ENCODE measurements at regions not wholly inside any gene's neighbourhood (a gene's known extent, or its start where the extent isn't known, plus 50 kb on each side); places are given as distances from the start of the nearest gene placed in this dataset.

DNA sequence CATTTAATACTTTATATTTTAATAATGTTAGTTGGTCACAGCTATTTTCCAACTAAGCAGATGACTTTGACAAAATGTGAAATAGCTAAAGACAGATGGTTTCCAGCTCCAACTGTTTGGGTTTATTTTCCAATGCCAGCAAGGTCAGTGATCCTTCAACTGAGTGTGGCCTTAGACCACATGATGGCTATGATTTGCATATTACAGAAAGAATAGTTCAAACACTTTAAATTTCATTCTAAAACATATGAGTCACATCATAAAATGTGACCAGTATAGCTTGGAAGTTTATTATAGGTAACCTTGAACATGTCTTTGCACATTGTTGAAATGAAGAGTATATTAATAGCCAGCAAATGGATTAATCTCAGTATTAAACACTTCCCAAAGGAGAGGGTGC, 454.0 kb upstream of the C1orf87 start:
- TF ChIP-seq POLR2A (IDR thresholded peaks at IDR 0.05): no peak
- TF ChIP-seq, protein P1, sequence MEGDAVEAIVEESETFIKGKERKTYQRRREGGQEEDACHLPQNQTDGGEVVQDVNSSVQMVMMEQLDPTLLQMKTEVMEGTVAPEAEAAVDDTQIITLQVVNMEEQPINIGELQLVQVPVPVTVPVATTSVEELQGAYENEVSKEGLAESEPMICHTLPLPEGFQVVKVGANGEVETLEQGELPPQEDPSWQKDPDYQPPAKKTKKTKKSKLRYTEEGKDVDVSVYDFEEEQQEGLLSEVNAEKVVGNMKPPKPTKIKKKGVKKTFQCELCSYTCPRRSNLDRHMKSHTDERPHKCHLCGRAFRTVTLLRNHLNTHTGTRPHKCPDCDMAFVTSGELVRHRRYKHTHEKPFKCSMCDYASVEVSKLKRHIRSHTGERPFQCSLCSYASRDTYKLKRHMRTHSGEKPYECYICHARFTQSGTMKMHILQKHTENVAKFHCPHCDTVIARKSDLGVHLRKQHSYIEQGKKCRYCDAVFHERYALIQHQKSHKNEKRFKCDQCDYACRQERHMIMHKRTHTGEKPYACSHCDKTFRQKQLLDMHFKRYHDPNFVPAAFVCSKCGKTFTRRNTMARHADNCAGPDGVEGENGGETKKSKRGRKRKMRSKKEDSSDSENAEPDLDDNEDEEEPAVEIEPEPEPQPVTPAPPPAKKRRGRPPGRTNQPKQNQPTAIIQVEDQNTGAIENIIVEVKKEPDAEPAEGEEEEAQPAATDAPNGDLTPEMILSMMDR (IDR thresholded peaks at IDR 0.05): no peak

Measured in tibial nerve (tissue), 3 donors.